HG03060 (cell line): ENCODE measurements at regions not wholly inside any gene's neighbourhood (a gene's known extent, or its start where the extent isn't known, plus 50 kb on each side); places are given as distances from the start of the nearest gene placed in this dataset.
"Not testable (repeated sequence)": the region's sequence is repeated elsewhere in the genome, so short reads cannot be mapped to it uniquely, and the experiment has no call there.

Experiments used
- ATAC-seq: cut with Tn5 transposase; IDR thresholded peaks from one replicate; pipeline ENCODE4 v1.9.1; 2021; ENCODE audit warnings: low read depth, moderate number of reproducible peaks; ENCODE audit not compliant: unreplicated experiment

GRCh38 chr12:105423237-105423636 lies 92.7 kb downstream of the C12orf75 start:
- no peak for ATAC-seq

GRCh38 chr12:105423921-105424320 lies 93.4 kb downstream of the C12orf75 start:
- no peak for ATAC-seq

GRCh38 chr12:105425254-105426174 lies 95.0 kb downstream of the C12orf75 start:
- ATAC-seq, result no peak

GRCh38 chr12:105426766-105427165 lies 96.3 kb downstream of the C12orf75 start:
- no peak for ATAC-seq

GRCh38 chr12:105427883-105428282 lies 97.4 kb downstream of the C12orf75 start:
- no peak for ATAC-seq

- ATAC-seq, result no peak
Observed at GRCh38 chr12:105428793-105429395, 98.4 kb downstream of the C12orf75 start.

- ATAC-seq, result no peak
Observed at GRCh38 chr12:105429511-105429910, 99.0 kb downstream of the C12orf75 start.

GRCh38 chr12:105431537-105432100 lies 101.1 kb downstream of the C12orf75 start:
- ATAC-seq, result no peak

GRCh38 chr12:105433804-105434203 lies 103.3 kb downstream of the C12orf75 start:
- no peak for ATAC-seq

- ATAC-seq, result no peak
Observed at GRCh38 chr12:105436636-105437035, 106.1 kb downstream of the C12orf75 start.

GRCh38 chr12:105440037-105440664 lies 109.7 kb downstream of the C12orf75 start:
- no peak for ATAC-seq

GRCh38 chr12:105443802-105444652 lies 113.5 kb downstream of the C12orf75 start:
- no peak for ATAC-seq

GRCh38 chr12:105444653-105445102 lies 114.2 kb downstream of the C12orf75 start:
- no peak for ATAC-seq

GRCh38 chr12:105445249-105445648 lies 114.8 kb downstream of the C12orf75 start:
- no peak for ATAC-seq

- no peak for ATAC-seq
Observed at GRCh38 chr12:105445649-105446048, 115.2 kb downstream of the C12orf75 start.

GRCh38 chr12:105446460-105446859 lies 116.0 kb downstream of the C12orf75 start:
- ATAC-seq, result not testable (repeated sequence)

GRCh38 chr12:105449431-105449830 lies 118.9 kb downstream of the C12orf75 start:
- no peak for ATAC-seq

- ATAC-seq, result no peak
Observed at GRCh38 chr12:105451211-105451610, 120.7 kb downstream of the C12orf75 start.

GRCh38 chr12:105451798-105452197 lies 121.3 kb downstream of the C12orf75 start:
- ATAC-seq, result no peak

- no peak for ATAC-seq
Observed at GRCh38 chr12:105453316-105453715, 122.8 kb downstream of the C12orf75 start.
